ENCODE measurements at regions not wholly inside any gene's neighbourhood (a gene's known extent, or its start where the extent isn't known, plus 50 kb on each side); places are given as distances from the start of the nearest gene placed in this dataset.

- Mint-ChIP-seq H3K9me3 (peaks cover 2% of the 10 kb centered on the region), H3K4me3 (no peak overlapping the region), H3K27me3 (no peaks in the 10 kb centered on the region), H3K36me3 (ENCODE audit: low read depth) (no peaks in the 10 kb centered on the region), H3K27ac (no peak overlapping the region), H3K4me1 (ENCODE audit: low read depth) (no peaks in the 10 kb centered on the region)
- intact Hi-C loops (cut with DNase I, micrococcal nuclease) = no loop called here
- ChIA-PET POLR2A (no interaction called here), CTCF (no interaction called here)
- no peak for ATAC-seq (ENCODE audit: poor library complexity)
- H3K9me3 ChIP-seq (ENCODE audit: control insufficient read depth in 1 of 2, insufficient read depth in 1 of 2, low read length in 2 of 2) = peaks cover 6 to 8% of the 10 kb centered on the region in 2 experiments
- no peak for DNase-seq
- no peaks in the 10 kb centered on the region for H3K4me1 ChIP-seq (ENCODE audit: insufficient read depth, low read length)
- no peak overlapping the region for H3K27ac ChIP-seq (ENCODE audit: low read depth in 1 of 2, low read length in 2 of 2)
- no peak overlapping the region for H3K4me3 ChIP-seq (ENCODE audit: low read length)
- no peak for TF ChIP-seq CTCF (IDR thresholded peaks at IDR 0.05)
- no peaks in the 10 kb centered on the region for H3K36me3 ChIP-seq (ENCODE audit: insufficient read depth, low read length)
- no peaks in the 10 kb centered on the region for H3K27me3 ChIP-seq (ENCODE audit: control insufficient read depth in 1 of 2, insufficient read depth in 2 of 2, low read length in 2 of 2)
Observed at GRCh38 chr1:79517470-79518224, 511.1 kb upstream of the ADGRL4 start.

- no peak for TF ChIP-seq CTCF (IDR thresholded peaks at IDR 0.05)
- Histone ChIP-seq H3K27me3 (ENCODE audit: control insufficient read depth in 1 of 2, insufficient read depth in 2 of 2, low read length in 2 of 2) (no peaks in the 10 kb centered on the region), H3K4me1 (ENCODE audit: insufficient read depth, low read length) (no peaks in the 10 kb centered on the region), H3K9me3 (ENCODE audit: control insufficient read depth in 1 of 2, insufficient read depth in 1 of 2, low read length in 2 of 2) (no peaks in the 10 kb centered on the region), H3K4me3 (ENCODE audit: low read length) (no peak overlapping the region), H3K27ac (ENCODE audit: low read depth in 1 of 2, low read length in 2 of 2) (no peak overlapping the region), H3K36me3 (ENCODE audit: insufficient read depth, low read length) (no peaks in the 10 kb centered on the region)
- POLR2A ChIA-PET = no interaction called here
- CTCF ChIA-PET = no interaction called here
- intact Hi-C loops (cut with DNase I, micrococcal nuclease) = no loop called here
- ATAC-seq (ENCODE audit: poor library complexity) (no peak), DNase-seq (no peak)
- H3K36me3 Mint-ChIP-seq (ENCODE audit: low read depth) = no peaks in the 10 kb centered on the region
- H3K9me3 Mint-ChIP-seq = no peaks in the 10 kb centered on the region
- H3K4me1 Mint-ChIP-seq (ENCODE audit: low read depth) = no peaks in the 10 kb centered on the region
- no peaks in the 10 kb centered on the region for H3K27me3 Mint-ChIP-seq
- no peak overlapping the region for H3K4me3 Mint-ChIP-seq
- no peak overlapping the region for H3K27ac Mint-ChIP-seq
Observed at GRCh38 chr1:79507770-79508169, 501.2 kb upstream of the ADGRL4 start.

- no peak for TF ChIP-seq CTCF (IDR thresholded peaks at IDR 0.05)
- Mint-ChIP-seq H3K36me3 (ENCODE audit: low read depth) (no peaks in the 10 kb centered on the region), H3K4me1 (ENCODE audit: low read depth) (no peaks in the 10 kb centered on the region), H3K9me3 (no peaks in the 10 kb centered on the region), H3K4me3 (no peak overlapping the region), H3K27me3 (no peaks in the 10 kb centered on the region), H3K27ac (no peak overlapping the region)
- Histone ChIP-seq H3K27ac (ENCODE audit: low read depth in 1 of 2, low read length in 2 of 2) (no peak overlapping the region), H3K4me1 (ENCODE audit: insufficient read depth, low read length) (no peaks in the 10 kb centered on the region), H3K27me3 (ENCODE audit: control insufficient read depth in 1 of 2, insufficient read depth in 2 of 2, low read length in 2 of 2) (no peaks in the 10 kb centered on the region), H3K36me3 (ENCODE audit: insufficient read depth, low read length) (no peaks in the 10 kb centered on the region), H3K4me3 (ENCODE audit: low read length) (no peak overlapping the region), H3K9me3 (ENCODE audit: control insufficient read depth in 1 of 2, insufficient read depth in 1 of 2, low read length in 2 of 2) (no peaks in the 10 kb centered on the region)
- ATAC-seq (ENCODE audit: poor library complexity) (no peak), DNase-seq (no peak)
- intact Hi-C loops (cut with DNase I, micrococcal nuclease) = no loop called here
- ChIA-PET CTCF (no interaction called here), POLR2A (no interaction called here)
Observed at GRCh38 chr1:79501153-79501552, 494.6 kb upstream of the ADGRL4 start.
